ENCODE measurements at regions not wholly inside any gene's neighbourhood (a gene's known extent, or its start where the extent isn't known, plus 50 kb on each side); places are given as distances from the start of the nearest gene placed in this dataset.

GRCh38 chr5:11984196-11984595, 80.0 kb upstream of the CTNND2 start:
- Histone ChIP-seq H3K4me3 (no peak overlapping the region), H3K36me3 (no peaks in the 10 kb centered on the region), H3K27ac (no peak overlapping the region), H3K27me3 (no peaks in the 10 kb centered on the region), H3K4me1 (ENCODE audit: insufficient read depth) (peaks cover 2% of the 10 kb centered on the region), H3K9me3 (no peaks in the 10 kb centered on the region)
- DNase-seq, result no peak
- no peak for TF ChIP-seq POLR2A (IDR thresholded peaks at IDR 0.05)
- TF ChIP-seq EP300 (IDR thresholded peaks at IDR 0.05), result no peak
- TF ChIP-seq CTCF (IDR thresholded peaks at IDR 0.05), result no peak
- intact Hi-C loops (cut with DNase I), result no loop called here
- WGBS, 3 donors, result 51 to 62% (median 55%) methylated on average over 1 of the region's 1 CpG

- Histone ChIP-seq H3K27me3 (no peaks in the 10 kb centered on the region), H3K4me3 (no peak overlapping the region), H3K27ac (no peak overlapping the region), H3K4me1 (ENCODE audit: insufficient read depth) (peaks cover 2% of the 10 kb centered on the region), H3K9me3 (no peaks in the 10 kb centered on the region), H3K36me3 (no peaks in the 10 kb centered on the region)
- TF ChIP-seq CTCF (IDR thresholded peaks at IDR 0.05) (no peak), EP300 (IDR thresholded peaks at IDR 0.05) (no peak), POLR2A (IDR thresholded peaks at IDR 0.05) (no peak)
- 87 to 93% (median 90%) methylated on average over 3 of the region's 3 CpGs for WGBS, 3 donors
- intact Hi-C loops (cut with DNase I), result no loop called here
- DNase-seq, result no peak
Observed at GRCh38 chr5:11981986-11982385, 77.7 kb upstream of the CTNND2 start.

GRCh38 chr5:11977904-11978303, 73.7 kb upstream of the CTNND2 start:
- no peak overlapping the region for H3K4me3 ChIP-seq
- H3K27me3 ChIP-seq, result no peaks in the 10 kb centered on the region
- H3K9me3 ChIP-seq, result no peaks in the 10 kb centered on the region
- TF ChIP-seq POLR2A (IDR thresholded peaks at IDR 0.05) (no peak), CTCF (IDR thresholded peaks at IDR 0.05) (no peak), EP300 (IDR thresholded peaks at IDR 0.05) (no peak)
- WGBS, 3 donors, result 85 to 88% (median 86%) methylated on average over 2 of the region's 2 CpGs
- no peaks in the 10 kb centered on the region for H3K36me3 ChIP-seq
- DNase-seq, result no peak
- intact Hi-C loops (cut with DNase I), result no loop called here
- H3K27ac ChIP-seq, result no peak overlapping the region
- no peaks in the 10 kb centered on the region for H3K4me1 ChIP-seq (ENCODE audit: insufficient read depth)

- Histone ChIP-seq H3K27ac (no peak overlapping the region), H3K4me1 (ENCODE audit: insufficient read depth) (no peaks in the 10 kb centered on the region), H3K4me3 (no peak overlapping the region), H3K27me3 (no peaks in the 10 kb centered on the region), H3K36me3 (no peaks in the 10 kb centered on the region), H3K9me3 (no peaks in the 10 kb centered on the region)
- intact Hi-C loops (cut with DNase I), result no loop called here
- no peak for DNase-seq
- TF ChIP-seq POLR2A (IDR thresholded peaks at IDR 0.05), result no peak
- 60 to 71% (median 63%) methylated on average over 7 of the region's 7 CpGs for WGBS, 3 donors
Observed at GRCh38 chr5:11973469-11973868, 69.2 kb upstream of the CTNND2 start.

GRCh38 chr5:11963227-11963626, 59.0 kb upstream of the CTNND2 start:
- Histone ChIP-seq H3K4me3 (no peak overlapping the region), H3K27me3 (no peaks in the 10 kb centered on the region), H3K9me3 (no peaks in the 10 kb centered on the region), H3K36me3 (no peaks in the 10 kb centered on the region), H3K27ac (no peak overlapping the region), H3K4me1 (ENCODE audit: insufficient read depth) (no peaks in the 10 kb centered on the region)
- TF ChIP-seq CTCF (IDR thresholded peaks at IDR 0.05) (no peak), EP300 (IDR thresholded peaks at IDR 0.05) (no peak), POLR2A (IDR thresholded peaks at IDR 0.05) (no peak)
- WGBS, 3 donors, result 90 to 92% (median 91%) methylated on average over 3 of the region's 3 CpGs
- intact Hi-C loops (cut with DNase I), result no loop called here
- DNase-seq, result no peak
